Activated CD4-positive, alpha-beta T cell treated with anti-CD3 and anti-CD28 coated beads, Interleukin-2, amount 50 U/mL, for 1 hour (primary cell): ENCODE measurements at regions not wholly inside any gene's neighbourhood (a gene's known extent, or its start where the extent isn't known, plus 50 kb on each side); places are given as distances from the start of the nearest gene placed in this dataset.
"Not testable (repeated sequence)": the region's sequence is repeated elsewhere in the genome, so short reads cannot be mapped to it uniquely, and the experiment has no call there.

ENCODE experiments used
- DNase-seq: peaks from one replicate; pipeline ENCODE4 v3.0.0-alpha.2; 2020

DNA sequence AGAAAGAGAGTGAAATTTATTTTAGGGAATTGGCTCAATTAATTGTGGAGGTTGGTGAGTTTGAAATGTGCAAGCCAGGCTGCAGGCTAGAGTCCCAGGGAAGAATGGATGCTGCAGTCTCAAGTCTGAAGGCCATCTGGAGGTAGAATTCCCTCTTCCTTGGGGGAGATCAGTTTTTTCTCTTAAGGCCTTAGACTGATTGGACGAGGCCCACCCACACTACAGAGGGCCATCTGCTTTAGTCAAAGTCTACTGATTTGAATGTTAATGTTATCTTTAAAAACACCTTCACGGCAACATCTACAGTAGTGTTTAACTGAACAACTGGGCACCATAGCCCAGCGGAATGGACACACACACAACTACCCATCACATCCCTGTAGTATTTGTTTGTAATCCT, 245.9 kb upstream of the IRF2BP2 start:
- no peak for DNase-seq

DNA sequence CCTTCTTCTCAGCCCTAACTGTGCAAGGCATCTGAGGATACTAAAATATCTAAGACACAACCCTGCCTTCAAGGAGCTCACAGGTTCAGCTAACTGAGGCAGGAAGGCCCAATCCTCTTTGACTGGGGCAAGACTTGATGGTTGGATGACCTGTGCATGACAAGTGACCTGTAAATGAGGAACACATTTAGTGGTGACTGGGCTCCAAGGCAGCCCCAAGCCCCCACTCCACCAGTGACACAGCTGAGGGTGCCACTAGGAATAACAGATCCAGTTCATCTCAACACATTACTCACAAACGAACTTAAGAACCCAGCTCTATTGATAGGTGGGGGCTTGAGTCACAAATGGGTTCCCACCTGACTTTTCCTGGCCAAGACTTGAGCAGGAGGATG, 244.7 kb upstream of the IRF2BP2 start:
- no peak for DNase-seq

DNA sequence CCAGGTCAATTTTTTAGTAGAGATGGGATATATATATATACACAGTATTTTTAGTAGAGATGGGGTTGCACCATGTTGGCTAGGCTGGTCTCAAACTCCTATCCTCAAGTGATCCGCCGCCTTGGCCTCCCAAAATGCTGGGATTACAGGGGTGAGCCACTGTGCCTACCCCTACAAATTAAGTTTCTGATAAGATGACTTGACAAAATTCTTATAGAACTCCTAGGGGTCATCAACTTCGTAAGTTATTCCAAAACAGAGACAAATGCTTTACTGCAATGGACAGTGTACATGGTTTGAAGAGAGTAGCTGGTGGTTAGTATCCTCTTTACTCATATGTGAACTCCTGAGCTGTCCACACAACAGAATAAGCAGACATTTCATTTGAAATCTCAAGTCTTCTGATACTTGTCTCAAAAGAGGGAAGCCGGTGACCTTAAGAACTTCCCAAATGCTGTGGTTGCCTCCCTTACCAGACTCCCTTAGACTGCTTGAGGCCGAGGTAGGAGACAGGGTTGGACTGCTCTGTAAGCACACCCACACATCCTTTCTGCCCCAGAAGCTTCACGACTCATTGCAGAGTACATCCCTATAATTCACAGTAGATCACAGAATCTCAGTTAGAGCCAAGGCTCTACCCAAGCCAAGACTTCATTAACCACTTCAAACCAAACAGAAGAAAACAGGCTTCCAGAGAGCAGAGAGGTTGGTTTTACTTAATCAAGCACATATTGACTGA, 244.1 kb upstream of the IRF2BP2 start:
- DNase-seq, result no peak

DNA sequence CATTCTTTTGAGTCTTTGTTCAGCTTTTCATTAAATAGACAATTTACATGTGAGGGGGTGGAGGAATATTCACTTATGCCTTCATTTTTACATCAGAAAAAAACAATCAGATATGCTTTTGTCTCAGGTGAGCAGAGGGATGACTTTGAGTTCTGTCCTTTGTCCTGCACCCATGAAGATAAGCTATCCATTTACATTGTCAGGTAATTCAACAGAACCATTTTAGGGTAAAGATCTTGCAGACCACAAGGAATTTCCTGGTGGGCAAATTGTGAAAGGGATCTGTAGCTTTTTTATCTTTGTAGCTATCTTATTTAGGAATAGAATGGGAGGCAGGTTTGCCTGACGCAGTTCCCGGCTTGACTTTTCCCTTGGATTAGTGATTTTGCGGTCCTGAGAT, 242.7 kb upstream of the IRF2BP2 start:
- no peak for DNase-seq

DNA sequence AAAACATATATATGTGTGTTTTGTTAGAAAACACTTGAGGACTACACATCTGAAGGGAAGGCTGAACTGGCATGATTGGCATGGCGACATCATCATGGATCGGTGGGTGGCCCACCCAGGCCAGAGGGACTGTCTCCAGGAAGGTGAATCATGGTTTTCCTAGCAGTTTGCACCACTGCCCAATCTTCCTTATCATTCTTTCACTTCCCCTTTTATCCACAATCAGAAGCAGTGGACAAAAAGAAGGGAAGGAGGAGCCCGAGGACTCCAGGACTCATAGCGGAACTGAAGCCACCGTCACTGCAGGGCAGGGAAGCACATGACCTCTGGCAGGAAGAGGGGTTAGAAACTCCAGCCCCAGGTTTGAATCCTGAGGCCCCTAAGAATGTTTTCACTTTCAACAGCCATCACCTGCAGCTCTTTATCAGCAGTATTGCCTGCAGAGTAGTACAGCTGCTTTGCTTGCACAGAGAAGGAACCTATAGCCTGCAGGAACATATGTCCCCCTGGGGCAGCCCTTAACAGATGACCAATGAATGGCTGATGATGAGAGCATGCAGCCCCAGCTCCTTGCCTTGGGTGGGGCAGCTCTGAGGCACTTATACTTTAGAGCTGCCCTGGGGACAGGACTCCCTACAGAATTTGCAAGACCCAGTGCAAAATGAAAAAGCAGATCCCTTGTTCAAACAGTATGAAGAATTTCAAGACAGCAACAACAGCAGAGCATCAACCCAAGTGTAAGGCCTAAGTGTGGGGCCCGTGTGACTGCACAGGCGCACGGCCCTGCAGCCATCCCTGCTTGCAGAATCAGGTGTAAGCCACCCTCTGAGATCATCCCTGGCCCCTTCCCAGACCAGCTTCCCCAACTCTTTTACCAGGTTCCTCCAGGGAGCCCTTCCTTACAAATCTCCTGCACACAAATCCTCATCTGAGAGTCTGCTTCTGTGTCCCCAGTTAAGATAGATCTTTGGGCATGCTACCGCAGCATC, 241.8 kb upstream of the IRF2BP2 start:
- no peak for DNase-seq

DNA sequence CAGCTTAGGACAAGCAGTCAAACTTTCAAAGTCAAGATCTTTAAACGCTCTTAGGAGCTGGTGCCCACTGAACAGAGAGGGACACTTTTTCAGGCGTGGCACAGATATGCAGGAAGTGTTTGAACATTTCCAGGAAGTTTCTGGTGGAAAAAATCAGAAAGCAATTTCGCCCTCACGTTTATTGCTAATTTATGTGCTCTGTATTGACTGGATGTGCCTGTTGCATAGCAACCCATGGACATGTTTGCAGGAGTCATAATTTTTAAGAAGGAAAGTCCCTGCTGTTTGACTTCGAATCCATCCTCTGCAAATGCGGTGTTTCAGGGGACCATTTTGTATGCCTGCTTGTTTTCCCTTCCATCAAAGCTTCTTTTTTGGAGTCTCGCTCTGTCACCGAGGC, 239.9 kb upstream of the IRF2BP2 start:
- DNase-seq, result no peak

DNA sequence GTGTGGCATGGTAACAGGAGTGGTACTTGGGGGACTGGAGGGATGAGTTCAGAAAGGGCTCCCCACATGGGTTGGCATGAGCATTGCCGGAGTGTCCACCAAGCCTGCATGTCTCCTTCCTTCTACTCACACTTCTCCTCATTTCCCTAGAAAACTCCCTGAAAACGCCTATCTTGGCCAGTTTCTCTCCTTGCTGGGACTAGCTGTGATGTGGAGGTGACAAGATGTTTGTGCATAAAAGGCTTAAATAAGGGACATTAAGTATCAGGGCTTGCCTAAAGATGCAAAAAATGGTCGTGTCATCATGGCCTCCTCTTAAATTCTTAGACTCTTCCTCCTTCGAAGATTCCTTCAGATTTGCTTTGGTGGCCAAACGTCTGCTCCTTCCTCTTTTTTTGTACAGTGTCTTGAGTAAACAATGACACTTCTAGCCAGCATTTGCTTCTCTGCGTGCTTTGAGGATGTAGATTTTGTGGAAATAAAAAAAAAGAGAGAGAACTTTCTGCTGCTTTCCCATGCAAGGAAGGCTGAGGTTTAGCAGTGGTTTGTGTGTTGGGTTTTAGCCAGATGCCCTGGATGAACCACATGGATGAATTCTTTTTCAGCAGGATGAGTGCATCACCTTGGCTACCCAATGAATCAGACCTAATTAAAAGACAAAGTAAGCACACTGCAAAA, 239.1 kb upstream of the IRF2BP2 start:
- DNase-seq, result no peak

DNA sequence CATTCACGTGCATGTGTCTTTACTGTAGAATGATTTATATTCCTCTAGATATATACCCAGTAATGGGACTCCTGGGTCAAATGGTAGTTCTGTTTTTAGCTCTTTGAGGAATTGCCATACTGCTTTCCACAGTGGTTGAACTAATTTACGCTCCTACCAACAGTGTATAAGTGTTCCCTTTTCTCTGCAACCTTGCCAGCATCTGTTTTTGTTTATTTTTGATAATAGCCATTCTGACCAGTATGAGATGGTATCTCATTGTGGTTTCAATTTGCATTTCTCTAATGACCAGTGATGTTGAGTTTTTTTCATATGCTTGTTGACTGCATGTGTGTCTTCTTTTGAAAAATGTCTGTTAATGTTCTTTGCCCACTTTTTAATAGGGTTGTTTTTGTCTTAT, 236.8 kb upstream of the IRF2BP2 start:
- DNase-seq, result not testable (repeated sequence)

DNA sequence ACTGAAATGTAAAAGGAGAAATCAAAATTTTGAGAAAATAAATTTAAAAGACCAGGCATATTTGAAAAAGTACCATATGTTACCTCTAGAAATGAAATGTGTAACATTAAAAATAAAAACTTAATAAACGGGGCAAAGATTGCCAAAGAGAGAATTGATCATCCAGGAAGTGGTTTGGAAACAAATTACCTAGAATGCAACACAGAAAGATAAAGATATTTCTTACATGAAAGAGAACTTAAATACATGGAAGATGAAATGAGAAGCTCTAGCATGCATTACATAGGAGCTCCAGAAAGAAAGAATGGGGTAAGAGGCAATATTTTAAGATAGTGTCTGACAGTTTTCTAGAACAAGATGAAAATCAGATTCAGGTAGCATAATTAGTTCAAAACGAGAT, 235.9 kb upstream of the IRF2BP2 start:
- no peak for DNase-seq

DNA sequence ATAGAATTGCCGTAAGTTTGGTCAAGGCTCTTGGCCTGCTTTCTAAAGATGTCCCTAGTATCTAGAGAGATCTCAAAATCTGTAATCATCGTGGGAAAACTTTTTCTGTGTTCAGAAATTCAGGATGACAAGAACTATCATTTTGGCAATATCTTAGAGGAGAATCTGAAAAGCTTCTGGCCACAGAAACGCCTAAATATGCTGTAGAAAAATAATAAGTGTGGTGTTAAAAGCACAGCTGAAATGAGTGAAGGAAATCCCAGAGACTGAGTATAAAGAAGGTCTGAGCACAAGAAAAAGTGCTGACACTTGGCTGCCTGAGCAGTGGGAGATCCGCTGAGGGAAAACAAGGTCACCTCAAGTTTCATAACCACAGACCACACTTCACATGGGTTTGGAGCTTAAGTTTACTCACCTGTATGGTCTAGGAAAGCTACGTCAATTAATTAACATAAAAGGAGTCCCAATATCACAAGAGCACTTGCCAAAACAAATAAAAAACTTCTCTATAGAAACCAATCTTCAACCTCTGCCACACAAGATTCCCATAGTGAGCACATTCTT, 235.2 kb upstream of the IRF2BP2 start:
- peak; percentile 48 for DNase-seq

DNA sequence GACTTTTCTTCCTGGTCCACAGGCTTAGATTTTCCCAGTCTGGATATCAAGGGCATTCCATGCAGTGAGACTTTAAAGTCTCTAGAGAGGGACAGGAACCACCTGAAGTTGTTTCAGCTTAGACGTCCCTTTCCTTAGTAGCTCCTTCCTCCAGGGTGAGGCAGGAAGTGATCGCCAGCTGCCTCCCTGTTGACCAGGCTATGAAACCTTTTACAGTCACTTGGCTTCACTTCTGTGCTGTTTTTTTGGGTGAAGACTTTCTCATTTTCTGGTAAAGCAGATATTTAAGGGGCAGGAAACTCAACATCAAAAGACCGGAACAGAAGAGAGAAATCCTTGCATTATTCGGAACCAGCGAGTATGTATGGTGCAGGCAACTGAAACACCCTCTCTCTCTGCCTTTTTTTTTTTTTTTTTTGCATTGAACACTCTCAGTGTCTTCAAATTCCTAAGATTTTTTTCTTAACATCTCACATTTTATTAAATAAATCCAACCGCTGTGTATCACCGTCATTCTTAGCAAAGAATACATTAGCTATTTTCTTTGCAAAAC, 234.6 kb upstream of the IRF2BP2 start:
- no peak for DNase-seq

DNA sequence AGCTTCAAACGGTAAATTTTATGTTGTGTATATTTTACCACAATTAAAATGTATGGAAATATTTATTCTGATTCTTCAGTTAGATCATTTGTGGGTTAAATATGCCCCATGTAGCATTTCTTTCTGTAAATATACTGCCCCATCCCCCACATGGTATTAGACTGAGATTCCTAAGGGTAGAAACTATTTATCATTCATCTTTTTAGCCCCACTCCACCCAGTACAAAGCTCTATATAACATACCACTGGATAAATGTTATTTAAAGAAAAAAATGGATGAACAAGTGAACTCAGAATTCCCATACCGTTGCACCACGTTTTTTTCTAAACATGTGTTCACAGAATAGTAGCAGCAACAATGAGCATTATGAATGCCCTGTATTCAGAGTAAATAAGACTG, 234.0 kb upstream of the IRF2BP2 start:
- DNase-seq, result no peak

DNA sequence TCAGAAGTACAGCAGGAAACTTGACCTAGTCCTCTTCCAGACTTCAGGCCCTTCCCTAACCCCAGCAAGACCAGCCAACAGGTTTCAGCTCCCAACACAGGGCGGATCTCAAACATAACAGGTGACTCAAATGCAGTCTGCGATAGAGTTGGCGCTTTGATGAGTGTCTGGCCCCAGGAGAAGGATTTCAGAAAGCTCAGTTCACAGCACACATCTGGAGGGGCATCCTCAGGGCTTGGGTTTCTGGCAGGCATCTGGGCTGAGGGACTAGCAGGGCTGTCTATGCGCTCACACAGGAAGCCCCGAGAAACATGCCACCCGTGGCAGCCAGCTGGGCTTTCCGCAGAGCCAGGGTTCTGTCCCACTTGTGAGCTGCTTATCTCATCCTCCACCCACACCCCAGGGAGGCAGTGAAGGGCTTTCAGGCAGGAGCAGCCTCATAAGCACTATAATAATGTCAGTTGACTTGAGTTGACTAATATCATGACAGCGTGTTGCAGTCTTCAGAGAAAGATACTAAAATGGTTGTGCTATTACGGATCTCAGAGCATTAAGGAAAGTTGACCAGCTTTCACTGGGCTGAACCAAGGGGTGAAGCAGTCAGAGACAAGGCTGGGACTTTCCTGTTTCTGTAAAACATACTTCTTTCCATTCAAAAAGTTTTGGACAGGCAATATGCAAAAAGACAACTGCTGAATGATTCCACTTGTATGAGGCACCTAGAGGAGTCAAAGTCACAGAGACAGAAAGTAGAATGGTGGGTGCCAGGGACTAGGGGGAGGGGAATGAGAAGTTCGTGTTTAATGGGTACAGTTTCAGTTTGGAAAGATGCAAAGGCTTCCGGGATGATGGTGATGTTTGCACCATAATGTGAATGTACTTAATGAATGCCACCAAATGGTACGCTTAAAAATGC, 233.0 kb upstream of the IRF2BP2 start:
- DNase-seq, result peak; percentile 52

DNA sequence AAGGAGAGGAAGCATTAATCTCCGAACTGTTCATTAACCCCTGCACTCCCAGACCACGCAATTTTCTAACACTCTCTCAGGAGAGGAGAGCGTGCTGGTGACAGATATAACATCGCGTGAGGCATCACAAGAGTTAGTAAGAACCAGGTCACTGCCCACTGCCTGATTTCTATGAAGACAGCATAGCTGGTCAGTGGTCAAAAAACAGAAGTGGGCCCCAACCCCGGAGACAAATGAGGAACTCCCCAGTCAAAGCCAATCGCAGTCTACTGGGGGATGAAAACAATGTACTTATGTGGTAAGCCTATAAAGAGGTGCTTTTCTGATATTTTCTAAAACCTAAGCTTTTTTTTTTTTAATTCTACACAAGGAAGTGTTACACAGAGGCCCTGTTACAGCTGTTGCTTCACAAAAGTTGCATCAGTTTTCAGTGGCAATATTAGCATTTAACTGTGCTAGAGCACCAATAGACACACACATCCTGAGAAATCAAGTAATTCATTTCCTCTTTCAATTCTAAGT, 231.8 kb upstream of the IRF2BP2 start:
- DNase-seq, result no peak

DNA sequence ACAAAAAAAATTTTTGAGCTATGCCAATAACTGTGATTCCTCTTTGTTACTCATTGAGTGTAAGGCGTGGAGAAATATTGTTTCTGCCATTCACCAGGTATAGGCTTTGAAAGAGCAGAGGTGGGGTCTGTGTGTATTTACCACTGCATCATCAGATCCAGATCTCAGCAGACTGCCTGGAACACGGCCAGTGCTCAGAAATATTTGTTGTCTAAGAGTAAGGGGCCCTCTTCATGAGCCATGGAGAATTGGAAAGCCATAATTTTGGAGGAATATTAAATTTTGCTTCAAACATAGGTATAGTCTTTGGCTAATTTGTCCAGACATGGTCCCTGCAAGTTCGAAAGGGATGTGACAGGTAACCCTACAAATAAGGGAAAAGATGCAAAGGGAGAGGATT, 231.3 kb upstream of the IRF2BP2 start:
- DNase-seq, result no peak

DNA sequence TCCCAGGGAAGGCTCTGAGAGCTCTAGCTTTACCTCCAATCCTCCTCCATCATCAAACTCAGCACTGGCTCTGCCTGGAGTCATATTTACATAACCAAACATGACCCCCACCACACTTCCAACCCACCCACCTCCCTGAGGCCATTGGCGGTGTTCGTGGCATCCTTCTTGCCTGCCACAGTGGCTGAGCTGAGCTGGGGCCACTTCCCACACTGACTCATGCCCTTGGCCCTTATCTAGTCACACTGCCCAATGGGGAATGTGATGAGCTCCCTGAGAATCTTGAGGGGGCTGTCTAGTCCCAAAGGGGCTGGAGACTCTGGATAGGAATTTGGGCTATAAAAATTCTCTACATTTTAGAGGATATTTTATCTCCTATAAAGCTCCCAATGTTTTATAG, 230.9 kb upstream of the IRF2BP2 start:
- DNase-seq, result no peak

DNA sequence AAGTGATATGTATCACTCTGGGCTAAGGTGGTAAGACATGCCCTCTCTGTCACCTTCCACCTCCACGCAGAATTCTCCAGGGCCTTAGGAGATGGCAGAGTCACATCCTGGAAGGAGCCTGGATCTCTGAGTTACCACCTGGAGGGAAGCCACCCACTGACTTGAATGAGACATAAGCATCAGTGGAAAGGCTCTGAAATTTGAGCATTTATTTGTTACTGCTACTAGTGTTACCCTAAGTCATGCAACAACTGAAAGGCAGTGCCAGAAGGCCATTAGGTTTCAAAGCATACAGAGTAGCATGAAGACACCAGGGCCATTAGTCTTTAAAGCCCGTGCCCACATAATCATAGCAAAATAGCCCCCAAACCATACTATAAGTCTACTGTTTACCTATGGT, 230.3 kb upstream of the IRF2BP2 start:
- no peak for DNase-seq

DNA sequence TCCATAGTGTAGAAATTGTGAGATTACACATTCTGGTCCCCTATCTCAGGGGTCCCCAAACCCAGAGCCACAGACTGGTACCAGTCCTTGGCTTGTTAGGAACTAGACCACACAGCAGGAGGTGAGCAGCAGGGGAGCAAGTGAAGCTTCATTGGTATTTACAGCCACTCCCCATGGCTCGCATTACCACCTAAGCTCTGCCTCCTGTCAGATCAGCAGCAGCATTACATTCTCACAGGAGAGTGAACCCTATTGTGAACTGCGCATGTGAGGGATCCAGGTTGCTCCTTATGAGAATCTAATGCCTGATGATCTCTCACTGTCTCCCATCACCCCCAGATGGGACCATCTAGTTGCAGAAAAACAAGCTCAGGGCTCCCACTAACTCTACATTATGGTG, 229.7 kb upstream of the IRF2BP2 start:
- DNase-seq, result no peak

DNA sequence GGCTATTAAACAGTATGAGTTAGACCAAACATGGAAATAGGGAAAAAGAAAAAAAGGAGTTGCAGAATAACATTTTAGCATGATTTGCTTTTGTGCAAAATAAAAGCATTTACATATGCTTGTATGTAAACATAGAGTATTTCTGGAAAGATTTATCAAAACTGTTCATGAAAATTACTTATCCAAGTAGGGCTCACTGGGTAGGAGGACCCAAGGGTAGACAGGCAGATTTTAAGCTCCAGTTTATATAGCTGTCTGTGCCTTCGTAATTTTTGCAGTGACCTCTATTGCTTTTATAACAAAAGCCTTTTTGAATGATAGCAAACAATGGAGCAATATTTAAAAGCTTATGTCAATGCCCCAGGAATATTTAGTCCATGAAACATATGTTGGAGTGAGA, 228.8 kb upstream of the IRF2BP2 start:
- DNase-seq, result no peak

DNA sequence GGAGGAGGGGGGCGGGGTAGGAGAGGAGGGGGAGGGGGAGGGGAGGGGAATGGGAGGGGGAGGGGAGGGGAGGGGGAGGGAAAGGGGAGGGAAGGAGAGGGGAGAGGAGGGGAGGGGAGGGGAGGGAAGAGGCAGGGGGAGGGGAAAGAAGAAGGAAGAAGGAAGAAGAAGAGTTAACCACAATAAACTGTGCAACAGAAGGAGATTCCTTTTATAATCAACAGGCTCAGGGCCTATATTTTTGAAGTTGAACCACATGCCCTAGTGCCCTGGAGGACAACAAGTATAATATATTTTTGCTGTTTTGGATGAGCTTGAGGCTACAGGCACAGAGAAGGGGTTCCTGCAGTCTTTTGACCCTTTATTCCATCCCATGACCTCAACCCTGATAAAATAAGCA, 228.2 kb upstream of the IRF2BP2 start:
- no peak for DNase-seq

DNA sequence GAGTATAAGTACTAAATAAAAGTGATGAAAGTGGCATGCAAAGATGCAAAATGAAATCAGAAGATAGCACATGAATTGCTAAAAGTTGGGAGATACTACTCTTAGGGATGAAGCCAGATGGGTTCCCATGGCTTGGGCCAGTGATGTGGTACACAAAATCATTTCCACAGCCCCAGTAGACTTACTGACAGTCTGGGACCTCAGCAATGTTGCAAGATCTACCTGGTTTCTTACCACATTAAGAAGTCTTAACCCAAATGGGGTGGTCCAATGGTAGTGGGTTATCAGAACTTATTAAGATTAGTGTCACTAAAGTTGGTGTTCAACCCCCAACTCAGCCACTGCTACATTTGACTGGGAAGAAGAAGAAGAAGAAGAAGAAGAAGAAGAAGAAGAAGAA, 227.7 kb upstream of the IRF2BP2 start:
- no peak for DNase-seq
